AG04450 (cell line): ENCODE measurements at regions not wholly inside any gene's neighbourhood (a gene's known extent, or its start where the extent isn't known, plus 50 kb on each side); places are given as distances from the start of the nearest gene placed in this dataset.

ENCODE experiments used
- CTCF ChIA-PET: fragments of 300-600, 350-600 bp; formaldehyde crosslinking; extraction: SDS; loops from one replicate; lab custom pipeline; 2022; ENCODE audit warnings: antibody characterized with exemption, inconsistent platforms; lab: Charles Lee
- POLR2A ChIA-PET: fragments of 350-600 bp; formaldehyde crosslinking; extraction: SDS; loops from one replicate; lab custom pipeline; 2021; ENCODE audit warnings: antibody characterized with exemption, inconsistent platforms; lab: Yijun Ruan, JAX
- DNase-seq: peaks from one replicate; pipeline ENCODE4 v3.0.0-alpha.2; 2011; ENCODE audit warnings: low read depth, low spot score
- H3K27ac ChIP-seq: one replicate; pipeline ENCODE4 v1.5.1; 2012; ENCODE audit warnings: low read depth, low read length, control low read depth
- H3K27me3 ChIP-seq: one replicate; pipeline ENCODE4 v1.6.0; 2012; ENCODE audit warnings: low read length; ENCODE audit not compliant: control insufficient read depth, insufficient read depth
- H3K4me3 ChIP-seq: 2 replicates; pipeline ENCODE4 v1.5.1; 2011; ENCODE audit warnings: mild to moderate bottlenecking, low read depth, low read length, control low read depth
- H3K9me3 ChIP-seq: 2 replicates; pipeline ENCODE4 v1.5.1; 2012; ENCODE audit warnings: low read length; ENCODE audit not compliant: control insufficient read depth, insufficient read depth
- CTCF ChIP-seq: IDR thresholded peaks from 2 replicates; pipeline ENCODE4 v1.5.1; 2011; ENCODE audit warnings: low read depth, low read length, control low read depth, inconsistent platforms

- H3K27ac ChIP-seq, result no peak overlapping the region
- POLR2A ChIA-PET, result no interaction called here
- TF ChIP-seq CTCF, result no peak
- H3K9me3 ChIP-seq, result peaks cover 3% of the 10 kb centered on the region; the same call in 1 of the 2 replicates
- CTCF ChIA-PET, result no interaction called here
- DNase-seq, result no peak
- H3K4me3 ChIP-seq, result no peak overlapping the region
- no peaks in the 10 kb centered on the region for H3K27me3 ChIP-seq
These were observed 849.0 kb downstream of the DTWD2 start for GRCh38 chr5:118139361-118139760.

- Histone ChIP-seq H3K4me3 (no peak overlapping the region), H3K27me3 (no peaks in the 10 kb centered on the region), H3K27ac (no peak overlapping the region), H3K9me3 (no peaks in the 10 kb centered on the region)
- CTCF ChIA-PET, result no interaction called here
- POLR2A ChIA-PET, result no interaction called here
- DNase-seq, result no peak
- TF ChIP-seq CTCF, result no peak
These were observed 862.2 kb downstream of the DTWD2 start for GRCh38 chr5:118126159-118126558.

GRCh38 chr5:118125687-118126086, 862.7 kb downstream of the DTWD2 start:
- no peak for TF ChIP-seq CTCF
- no peak overlapping the region for H3K27ac ChIP-seq
- H3K9me3 ChIP-seq, result no peaks in the 10 kb centered on the region
- no peak for DNase-seq
- no peaks in the 10 kb centered on the region for H3K27me3 ChIP-seq
- H3K4me3 ChIP-seq, result no peak overlapping the region
- POLR2A ChIA-PET, result no interaction called here
- CTCF ChIA-PET, result no interaction called here

GRCh38 chr5:118121258-118121657, 867.1 kb downstream of the DTWD2 start:
- no peak overlapping the region for H3K4me3 ChIP-seq
- no peak for DNase-seq
- CTCF ChIA-PET, result no interaction called here
- H3K27ac ChIP-seq, result no peak overlapping the region
- POLR2A ChIA-PET, result no interaction called here
- H3K9me3 ChIP-seq, result no peaks in the 10 kb centered on the region
- no peak for TF ChIP-seq CTCF
- H3K27me3 ChIP-seq, result no peaks in the 10 kb centered on the region

- Histone ChIP-seq H3K27ac (no peak overlapping the region), H3K27me3 (no peaks in the 10 kb centered on the region), H3K9me3 (no peaks in the 10 kb centered on the region), H3K4me3 (no peak overlapping the region)
- TF ChIP-seq CTCF, result no peak
- DNase-seq, result no peak
- ChIA-PET POLR2A (no interaction called here), CTCF (interaction anchor here (0.6 kb wide), 1 partner anchor 662 kb away, joined by 4 read pairs; no protein-coding TSS in a partner anchor)
These were observed 872.6 kb downstream of the DTWD2 start for GRCh38 chr5:118115791-118116190.
